Chondrocyte (in vitro differentiated cells): ENCODE measurements at regions not wholly inside any gene's neighbourhood (a gene's known extent, or its start where the extent isn't known, plus 50 kb on each side); places are given as distances from the start of the nearest gene placed in this dataset.
"Not testable (repeated sequence)": the region's sequence is repeated elsewhere in the genome, so short reads cannot be mapped to it uniquely, and the experiment has no call there.

Experiments
- DNase-seq: peaks from one replicate; pipeline ENCODE4 v3.0.0; 2021; ENCODE audit warnings: mixed read lengths, low spot score
- H3K27ac Mint-ChIP-seq: one replicate; pipeline ENCODE4 v1.8.0; 2021; ENCODE audit warnings: mild to moderate bottlenecking, moderate library complexity, mixed read lengths; ENCODE audit not compliant: unreplicated experiment
- H3K27me3 Mint-ChIP-seq: 2 replicates; pipeline ENCODE4 v1.8.0; 2021; ENCODE audit warnings: low read depth, mixed read lengths
- H3K36me3 Mint-ChIP-seq: 2 replicates; pipeline ENCODE4 v1.8.0; 2021; ENCODE audit warnings: low read depth, mixed read lengths
- H3K4me1 Mint-ChIP-seq: 2 replicates; pipeline ENCODE4 v1.8.0; 2021; ENCODE audit warnings: low read depth, mild to moderate bottlenecking, mixed read lengths
- H3K4me3 Mint-ChIP-seq: one replicate; pipeline ENCODE4 v1.8.0; 2021; ENCODE audit warnings: mild to moderate bottlenecking, moderate library complexity, mixed read lengths; ENCODE audit not compliant: unreplicated experiment
- H3K9me3 Mint-ChIP-seq: 2 replicates; pipeline ENCODE4 v1.8.0; 2021; ENCODE audit warnings: low read depth, mixed read lengths
- CTCF ChIP-seq: fragments of 200-600 bp; sonication (generic); IDR thresholded peaks from 2 replicates; pipeline ENCODE4 v1.5.0; 2021; ENCODE audit warnings: antibody characterized with exemption, mild to moderate bottlenecking, moderate library complexity

- H3K4me1 Mint-ChIP-seq = peaks cover 6% of the 10 kb centered on the region
- no peak for DNase-seq
- H3K27ac Mint-ChIP-seq = no peak overlapping the region
- TF ChIP-seq CTCF = no peak
- no peak overlapping the region for H3K4me3 Mint-ChIP-seq
- no peaks in the 10 kb centered on the region for H3K27me3 Mint-ChIP-seq
- peaks cover 3% of the 10 kb centered on the region for H3K36me3 Mint-ChIP-seq
- peaks cover 8% of the 10 kb centered on the region for H3K9me3 Mint-ChIP-seq
Observed at GRCh38 chr15:95149036-95149435, 917.7 kb downstream of the MCTP2 start.

- DNase-seq = no peak
- H3K4me1 Mint-ChIP-seq = peaks cover under 1% of the 10 kb centered on the region
Observed at GRCh38 chr15:95149771-95150170, 918.4 kb downstream of the MCTP2 start.

GRCh38 chr15:95150466-95150865 is 919.1 kb downstream of the MCTP2 start:
- Mint-ChIP-seq H3K27ac (no peak overlapping the region), H3K27me3 (no peaks in the 10 kb centered on the region), H3K9me3 (peaks cover 13% of the 10 kb centered on the region), H3K36me3 (peaks cover 6% of the 10 kb centered on the region), H3K4me3 (no peak overlapping the region), H3K4me1 (no peaks in the 10 kb centered on the region)
- no peak for TF ChIP-seq CTCF
- DNase-seq = no peak

More at GRCh38 chr15:95149771-95150170, 918.4 kb downstream of the MCTP2 start:
- Mint-ChIP-seq H3K36me3 (peaks cover 3% of the 10 kb centered on the region), H3K4me3 (no peak overlapping the region), H3K9me3 (peaks cover 9% of the 10 kb centered on the region), H3K27ac (no peak overlapping the region), H3K27me3 (no peaks in the 10 kb centered on the region)
- TF ChIP-seq CTCF = no peak

GRCh38 chr15:95152741-95153140 is 921.4 kb downstream of the MCTP2 start:
- no peak overlapping the region for H3K4me3 Mint-ChIP-seq
- peaks cover 24% of the 10 kb centered on the region for H3K9me3 Mint-ChIP-seq
- H3K4me1 Mint-ChIP-seq = peaks cover 3% of the 10 kb centered on the region
- no peak overlapping the region for H3K27ac Mint-ChIP-seq
- H3K27me3 Mint-ChIP-seq = no peaks in the 10 kb centered on the region
- no peak for TF ChIP-seq CTCF
- H3K36me3 Mint-ChIP-seq = peaks cover 6% of the 10 kb centered on the region
- no peak for DNase-seq

- not testable (repeated sequence) for H3K27ac Mint-ChIP-seq, H3K4me1 Mint-ChIP-seq, H3K27me3 Mint-ChIP-seq, H3K36me3 Mint-ChIP-seq, H3K4me3 Mint-ChIP-seq, DNase-seq
- peaks cover 26% of the 10 kb centered on the region for H3K9me3 Mint-ChIP-seq
Observed at GRCh38 chr15:95153201-95153600, 921.8 kb downstream of the MCTP2 start.

GRCh38 chr15:95160316-95160715 is 929.0 kb downstream of the MCTP2 start:
- Mint-ChIP-seq H3K27ac (peak overlapping the region; percentile 22), H3K36me3 (peaks cover 2% of the 10 kb centered on the region), H3K9me3 (peaks cover 23% of the 10 kb centered on the region), H3K4me3 (no peak overlapping the region), H3K27me3 (no peaks in the 10 kb centered on the region), H3K4me1 (peaks cover 48% of the 10 kb centered on the region)
- no peak for TF ChIP-seq CTCF
- no peak for DNase-seq
